Heart right ventricle (tissue), 16 donors: ENCODE measurements at regions not wholly inside any gene's neighbourhood (a gene's known extent, or its start where the extent isn't known, plus 50 kb on each side); places are given as distances from the start of the nearest gene placed in this dataset.
A peak's percentile ranks its signal among the peaks of the same experiment; 100 is the strongest.

ENCODE experiments used
- ATAC-seq, 8 donors: fragments of 200-7000 bp; cut with Tn5 transposase; one replicate each; pipeline ENCODE4 v1.9.1; 2020; ENCODE audit warnings: mild to moderate bottlenecking in 8 of 8, moderate library complexity in 8 of 8, moderate number of reproducible peaks in 1 of 8
- DNase-seq, 2 donors: peaks; one replicate each; pipeline ENCODE4 v3.0.0-alpha.2; 2020
- H3K27ac ChIP-seq, 10 donors: fragments of 200-600 bp; sonication (generic) in 2 of 10; one replicate each; pipeline versions ENCODE4 v1.5.0 to v1.8.0; 2020 to 2022; ENCODE audit warnings: mild to moderate bottlenecking in 3 of 10
- H3K27me3 ChIP-seq, 7 donors: fragments of 200-600 bp; one replicate each; pipeline ENCODE4 v1.8.0; 2021 to 2022; ENCODE audit warnings: mild to moderate bottlenecking in 2 of 7
- H3K36me3 ChIP-seq, 9 donors: fragments of 200-600 bp; sonication (generic) in 1 of 9; one replicate each; pipeline versions ENCODE4 v1.5.0 to v1.8.0; 2020 to 2022; ENCODE audit warnings: mild to moderate bottlenecking in 2 of 9
- H3K4me1 ChIP-seq, 9 donors: fragments of 200-600 bp; sonication (generic) in 1 of 9; one replicate each; pipeline versions ENCODE4 v1.5.0 to v1.8.0; 2020 to 2022; ENCODE audit warnings: mild to moderate bottlenecking in 4 of 9
- H3K4me3 ChIP-seq, 10 donors: fragments of 200-600 bp; sonication (generic) in 2 of 10; one replicate each; pipeline versions ENCODE4 v1.5.0 to v1.8.0; 2020 to 2022; ENCODE audit warnings: mild to moderate bottlenecking in 7 of 10, moderate library complexity in 2 of 10
- H3K9me3 ChIP-seq, 11 donors: fragments of 200-600 bp in 10 of 11; sonication (generic) in 2 of 11; one replicate each; pipeline versions ENCODE4 v1.5.0 to v1.8.0; 2013 to 2022; ENCODE audit warnings: mild to moderate bottlenecking in 2 of 11, control low read depth in 1 of 11, moderate library complexity in 1 of 11
- CTCF ChIP-seq, 9 donors: fragments of 200-600 bp; sonication (generic) in 2 of 9; IDR thresholded peaks; one replicate each; pipeline versions ENCODE4 v1.5.0 to v1.8.0; 2021 to 2022; ENCODE audit warnings: antibody characterized with exemption in 9 of 9, mild to moderate bottlenecking in 5 of 9, moderate library complexity in 1 of 9
- WGBS, 2 donors: extraction: QIAGEN DNeasy Blood & Tissue Kit; methylation state at CpG; one replicate each; pipeline ENCODE4 v1.1.7; 2013; ENCODE audit warnings: inconsistent platforms in 1 of 2; 5-methylcytosine and 5-hydroxymethylcytosine counted together
- intact Hi-C, 10 donors: fragments of 100-400 bp; cut with DNase I; formaldehyde crosslinking; loops; one replicate each; pipeline versions ENCODE4 v1.11.1 to v1.14.2; 2022
- donor health status: Arrhythmogenic right ventricular cardiomyopathy.
- donor health status: ischemic (EF 13 %, LVEDD 7.1; RV severe dilation, severe dysfunction).
- donor health status: healthy with polysubstance abuse.
- donor health status: DM: no; HTN: yes; CAD: no.
- donor health status: DM: no; HTN: no; CAD: no.
- donor health status: ischemic (EF 25% LVEDD 6.9; RV normal size, moderate dysfunction).
- donor health status: ischemic (EF 25% LVEDD 5.7; RV mildly dilated, moderate dysfunction).
- donor health status: healthy.
- donor health status: DM: yes; HTN: yes; CAD: no.
- donor health status: Ischemic cardiomyopathy.
- donor health status: ischemic (EF 35%, LVEDD 5.7; RV mildly dilated, moderate dysfunction).
- donor health status: nonischemic (EF 11% LVEDD 7.7; RV severe dilation, severe dysfunction).
- donor health status: DM: yes; HTN: yes; CAD: no.
- donor health status: PGD.
- donor health status: ischemic (EF 29% LVEDD 5.4; RV normal size, mild dysfunction).
- donor health status: nonischemic (EF 23%, LVEDD 6.1; RV moderate dilation, normal function).

- 20 to 39% methylated on average over 5 of the region's 5 CpGs for WGBS, 2 donors
- TF ChIP-seq CTCF (IDR thresholded peaks at IDR 0.05): no peak
- no peak for DNase-seq
- Histone ChIP-seq H3K27me3 (no peaks in the 10 kb centered on the region), H3K4me3 (no peak overlapping the region), H3K9me3 (peaks cover 0 to 10% (median 0%) of the 10 kb centered on the region in 11 donors), H3K36me3 (no peaks in the 10 kb centered on the region), H3K27ac (no peak overlapping the region), H3K4me1 (peaks cover 0 to 6% (median 0%) of the 10 kb centered on the region in 9 donors)
- intact Hi-C loops: no loop called here
- ATAC-seq: no peak
These were observed 281.7 kb downstream of the OSTF1 start for GRCh38 chr9:75369989-75370388.

- Histone ChIP-seq H3K4me1 (peaks cover 0 to 11% (median 0%) of the 10 kb centered on the region in 9 donors), H3K4me3 (no peak overlapping the region), H3K27ac (peak overlapping the region in 1 of 10 donors; percentile 5), H3K9me3 (peaks cover 0 to 10% (median 0%) of the 10 kb centered on the region in 11 donors), H3K36me3 (no peaks in the 10 kb centered on the region), H3K27me3 (no peaks in the 10 kb centered on the region)
- intact Hi-C loops: no loop called here
- peak in 3 of 9 donors; percentile 4 to 18 (median 13) for TF ChIP-seq CTCF (IDR thresholded peaks at IDR 0.05)
- DNase-seq: peak in 1 of 2 donors; percentile 12
- 59 to 61% methylated on average over 3 of the region's 3 CpGs for WGBS, 2 donors
- ATAC-seq: peak in 4 of 8 donors; percentile 44 to 72 (median 66)
These were observed 284.4 kb downstream of the OSTF1 start for GRCh38 chr9:75372499-75373268.

- H3K9me3 ChIP-seq: peaks cover 0 to 10% (median 0%) of the 10 kb centered on the region in 11 donors
- peak in 1 of 8 donors; percentile 25 for ATAC-seq
- H3K27me3 ChIP-seq: no peaks in the 10 kb centered on the region
- intact Hi-C loops: no loop called here
- no peaks in the 10 kb centered on the region for H3K36me3 ChIP-seq
- H3K4me1 ChIP-seq: peaks cover 0 to 9% (median 0%) of the 10 kb centered on the region in 9 donors
- no peak for TF ChIP-seq CTCF (IDR thresholded peaks at IDR 0.05)
- WGBS, 2 donors: 77 to 80% methylated on average over 3 of the region's 3 CpGs
- H3K27ac ChIP-seq: peak overlapping the region in 1 of 10 donors; percentile 19
- DNase-seq: no peak
- H3K4me3 ChIP-seq: no peak overlapping the region
These were observed 288.5 kb downstream of the OSTF1 start for GRCh38 chr9:75376680-75377254.

GRCh38 chr9:75378036-75378435 is 289.7 kb downstream of the OSTF1 start:
- H3K36me3 ChIP-seq: no peaks in the 10 kb centered on the region
- ATAC-seq (peak in 7 of 8 donors; percentile 53 to 97 (median 63)), DNase-seq (peak; percentile 16 to 55)
- WGBS, 2 donors: 43 to 50% methylated on average over 9 of the region's 9 CpGs
- TF ChIP-seq CTCF (IDR thresholded peaks at IDR 0.05): no peak
- intact Hi-C loops: no loop called here
- no peaks in the 10 kb centered on the region for H3K27me3 ChIP-seq
- H3K27ac ChIP-seq: no peak overlapping the region
- no peak overlapping the region for H3K4me3 ChIP-seq
- peaks cover 0 to 9% (median 0%) of the 10 kb centered on the region in 9 donors for H3K4me1 ChIP-seq
- H3K9me3 ChIP-seq: peaks cover 0 to 10% (median 0%) of the 10 kb centered on the region in 11 donors
